Uterus (tissue), 2 donors: ENCODE measurements at regions not wholly inside any gene's neighbourhood (a gene's known extent, or its start where the extent isn't known, plus 50 kb on each side); places are given as distances from the start of the nearest gene placed in this dataset.

Experiments
- CTCF ChIP-seq, 4 experiments: fragments of 200-600 bp in 2 of 4; fragments of 450-650 bp in 2 of 4; sonication (generic) in 2 of 4; IDR thresholded peaks; one replicate each; pipeline ENCODE4 v1.5.1; 2016 to 2019; ENCODE audit warnings: antibody characterized with exemption in 4 of 4, mild to moderate bottlenecking in 2 of 4, moderate library complexity in 1 of 4
- POLR2A ChIP-seq, 2 donors: fragments of 450-650 bp; IDR thresholded peaks; one replicate each; pipeline ENCODE4 v1.6.1; 2016; ENCODE audit warnings: antibody characterized with exemption in 2 of 2, mild to moderate bottlenecking in 1 of 2, moderate library complexity in 1 of 2

DNA sequence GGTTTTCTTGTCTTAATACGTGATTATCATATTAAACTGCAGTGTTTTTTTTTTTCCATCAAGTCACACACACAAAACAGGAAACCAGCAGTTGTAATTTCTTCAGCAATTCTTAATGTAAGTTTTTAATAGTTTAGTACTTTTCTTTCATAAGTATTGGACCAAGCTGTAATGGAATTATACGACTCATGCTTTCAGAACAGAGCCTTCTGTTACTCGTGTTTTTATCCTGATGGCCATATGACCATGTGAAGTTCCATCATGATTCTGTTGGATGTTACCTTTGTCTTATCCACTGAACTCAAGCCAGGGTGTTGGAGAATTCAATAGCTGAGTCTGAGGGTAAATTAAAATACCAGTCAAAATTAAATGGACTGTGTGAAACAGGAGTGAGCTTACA is 72.0 kb upstream of the S1PR1 start:
- TF ChIP-seq CTCF (IDR thresholded peaks at IDR 0.05) (no peak), POLR2A (IDR thresholded peaks at IDR 0.05) (no peak)
